Raji (cell line): ENCODE measurements at regions not wholly inside any gene's neighbourhood (a gene's known extent, or its start where the extent isn't known, plus 50 kb on each side); places are given as distances from the start of the nearest gene placed in this dataset.

Experiments
- POLR2A ChIP-seq: IDR thresholded peaks from 2 replicates; pipeline ENCODE4 v1.6.1; 2011; ENCODE audit warnings: low read depth, low read length, control low read depth; ENCODE audit not compliant: insufficient read depth

DNA sequence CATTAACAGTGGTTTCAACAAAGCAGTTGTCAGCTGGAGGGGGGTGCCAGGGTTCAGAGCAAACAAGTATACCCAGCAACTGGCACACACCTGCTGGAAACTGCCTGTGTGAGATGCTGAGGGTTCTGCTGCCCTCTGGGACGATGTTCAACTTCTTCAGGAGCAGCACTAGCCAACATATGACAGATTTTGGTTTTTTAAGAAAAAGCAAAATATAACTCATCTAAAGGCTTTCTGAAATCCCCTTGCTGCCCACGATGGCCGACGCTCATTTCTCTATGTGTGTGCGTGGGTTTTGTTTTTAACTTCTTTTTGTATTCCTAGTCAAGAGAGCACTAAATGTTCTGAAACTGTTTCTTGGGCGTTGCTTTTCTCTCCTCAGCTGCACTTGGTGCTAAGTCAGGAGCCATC is 79.9 kb downstream of the MRPL57 start:
- no peak for TF ChIP-seq POLR2A

DNA sequence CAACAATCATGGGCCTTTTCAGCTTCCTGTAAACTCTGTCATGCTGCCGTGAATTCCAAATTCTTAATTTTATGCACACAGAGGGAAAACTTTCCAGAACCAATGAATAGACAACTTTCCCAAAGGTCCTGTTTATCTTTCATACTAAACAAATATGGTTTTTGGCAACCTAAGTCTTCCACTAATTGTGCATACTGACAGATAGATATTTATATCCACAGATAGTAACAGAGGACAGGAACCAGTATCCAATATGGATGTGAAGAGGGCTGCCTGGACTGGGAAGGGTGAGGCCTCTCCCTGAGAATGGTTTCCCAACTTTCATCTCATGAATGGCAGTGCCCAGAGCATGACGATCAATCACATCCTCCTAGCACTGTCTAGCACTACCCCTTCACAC is 80.4 kb downstream of the MRPL57 start:
- TF ChIP-seq POLR2A: no peak

DNA sequence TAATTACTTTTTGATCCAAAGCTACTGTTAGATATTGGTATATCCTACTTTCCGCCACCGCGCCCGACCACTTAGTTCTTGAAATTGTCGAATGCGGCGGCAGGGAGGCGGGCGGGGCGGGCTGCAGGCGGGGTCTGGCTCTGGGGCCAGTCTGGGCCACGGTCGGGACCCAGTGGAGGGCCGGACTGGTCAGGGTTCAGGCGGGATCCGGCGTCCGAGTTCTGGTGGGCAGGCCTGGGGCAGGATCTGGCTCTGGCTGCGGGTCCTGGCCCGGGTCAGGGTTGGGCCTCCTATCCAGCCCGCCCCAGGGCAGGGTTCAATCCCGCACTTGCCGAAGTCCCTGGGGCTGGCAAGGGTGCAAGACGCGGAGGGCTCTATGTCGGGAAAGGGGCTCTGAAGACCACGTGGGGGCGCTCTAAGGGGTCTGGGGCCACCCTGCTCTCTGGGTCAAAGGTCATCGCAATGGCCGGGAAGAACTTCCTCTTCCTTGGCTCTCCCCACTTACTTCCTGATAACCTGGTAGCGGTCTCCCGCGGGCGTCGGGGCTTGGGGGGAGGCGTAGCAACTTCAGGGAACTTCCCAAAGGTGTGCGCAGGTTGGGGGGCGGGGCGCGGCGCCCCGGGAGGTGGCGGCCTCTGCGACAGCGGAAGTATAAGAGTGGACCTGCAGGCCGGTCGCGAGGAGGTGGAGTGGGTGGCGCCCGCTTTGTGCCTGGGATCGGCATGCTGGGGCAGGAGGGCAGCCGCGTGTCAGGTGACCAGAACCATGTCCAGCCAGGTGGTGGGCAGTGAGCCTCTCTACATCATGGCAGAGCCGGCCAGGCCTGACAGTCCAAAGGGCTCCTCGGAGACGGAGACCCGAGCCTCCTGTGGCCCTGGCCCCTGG is 83.4 kb downstream of the MRPL57 start:
- TF ChIP-seq POLR2A: no peak

DNA sequence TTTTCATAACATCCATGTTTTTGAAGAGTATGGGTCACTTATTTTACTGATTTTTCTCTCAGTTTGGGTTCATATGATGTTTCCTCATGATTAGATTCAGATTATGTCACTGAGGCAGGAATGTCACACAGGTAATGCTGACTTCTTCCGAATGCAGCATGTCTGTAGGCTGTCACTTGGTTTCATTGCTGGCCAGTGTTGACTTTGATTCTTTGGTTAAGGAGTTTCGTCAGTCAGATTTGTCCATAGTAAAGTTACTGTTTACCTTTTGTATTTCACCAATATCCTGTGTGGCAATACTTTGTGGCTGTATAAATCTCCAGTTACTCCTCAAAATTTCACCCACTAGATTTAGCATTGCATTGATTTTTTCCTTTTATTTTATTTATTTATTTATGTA is 105.6 kb downstream of the MRPL57 start:
- TF ChIP-seq POLR2A: no peak

DNA sequence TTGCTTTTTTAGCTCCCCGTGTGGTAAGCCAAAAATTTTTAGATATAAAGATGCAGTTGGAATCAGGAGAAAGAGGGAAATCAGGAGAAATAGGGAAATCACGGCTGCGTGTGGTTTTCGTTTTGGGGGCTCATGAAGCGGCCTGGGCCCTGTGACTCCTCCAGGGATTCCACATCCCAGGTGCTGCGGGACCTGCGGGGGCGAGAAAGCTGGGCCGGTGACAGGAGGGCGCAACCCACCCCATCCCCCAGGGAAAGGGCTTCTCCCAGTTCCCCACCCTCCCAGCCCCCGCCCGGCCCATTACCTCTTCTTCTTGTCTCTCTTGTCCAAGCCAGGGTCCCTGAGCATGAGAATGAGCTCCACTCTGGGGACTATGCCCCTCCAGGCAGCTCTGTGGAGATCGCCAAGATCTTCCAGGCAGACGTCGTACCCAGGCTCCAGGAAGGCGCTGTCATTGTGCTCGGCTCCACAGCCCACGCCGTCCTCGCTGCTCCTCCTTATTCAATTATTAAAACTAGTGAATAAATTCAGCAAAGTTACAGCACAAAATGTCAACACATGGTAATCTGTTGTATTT is 111.0 kb downstream of the MRPL57 start:
- no peak for TF ChIP-seq POLR2A

DNA sequence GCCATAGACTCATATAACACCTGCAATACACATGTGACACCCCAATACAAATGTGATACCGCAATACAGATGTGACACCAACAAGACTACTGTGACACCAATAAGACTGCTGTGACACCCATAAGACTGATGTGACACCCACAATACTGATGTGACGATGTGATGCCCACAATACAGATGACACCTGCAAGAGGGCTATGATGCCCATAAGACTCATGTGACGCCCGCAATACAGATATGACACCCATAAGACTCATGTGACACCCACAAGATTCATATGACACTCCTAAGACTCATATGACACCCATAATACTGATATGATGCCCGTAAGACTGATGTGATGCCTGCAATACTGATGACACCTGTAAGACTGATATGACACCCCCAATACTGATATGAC is 113.0 kb downstream of the MRPL57 start:
- TF ChIP-seq POLR2A: no peak

DNA sequence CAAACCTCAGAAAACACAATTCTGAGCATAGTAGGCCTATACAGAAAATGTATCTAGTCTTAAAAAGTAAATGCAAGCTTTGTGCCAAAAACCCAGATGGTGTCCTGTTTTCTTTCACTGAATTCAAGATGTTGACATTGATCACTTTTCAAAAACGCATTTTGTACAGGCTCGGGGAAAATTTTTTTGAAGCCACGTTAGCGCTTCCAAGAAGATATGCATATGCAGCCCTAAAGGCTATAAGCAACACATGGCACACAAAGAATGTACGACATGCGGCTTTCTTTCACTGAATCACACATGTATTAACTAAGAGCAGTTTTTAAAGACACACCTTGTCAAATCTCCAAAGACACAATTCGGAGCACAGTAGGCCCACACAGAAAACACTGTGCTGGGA is 115.4 kb downstream of the MRPL57 start:
- TF ChIP-seq POLR2A: no peak

DNA sequence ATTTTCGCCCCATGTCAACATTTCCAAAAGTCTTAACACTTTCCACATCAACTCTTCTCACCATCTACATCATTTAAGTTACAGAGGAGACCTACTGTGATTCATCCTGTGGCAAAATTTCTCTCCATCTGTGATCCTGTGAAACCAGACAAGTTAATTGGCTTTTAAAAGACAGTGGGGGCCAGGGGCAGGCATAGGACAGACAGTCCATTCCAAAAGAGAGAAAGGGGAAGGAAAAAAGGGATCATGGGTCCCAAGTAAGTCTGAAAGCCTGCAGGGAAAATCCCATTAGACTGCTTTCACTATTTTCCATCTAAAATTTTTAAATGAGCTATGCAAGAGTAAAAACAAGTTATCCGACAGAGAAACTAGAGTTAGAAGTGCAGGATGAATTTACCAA is 121.0 kb downstream of the MRPL57 start:
- TF ChIP-seq POLR2A: no peak

DNA sequence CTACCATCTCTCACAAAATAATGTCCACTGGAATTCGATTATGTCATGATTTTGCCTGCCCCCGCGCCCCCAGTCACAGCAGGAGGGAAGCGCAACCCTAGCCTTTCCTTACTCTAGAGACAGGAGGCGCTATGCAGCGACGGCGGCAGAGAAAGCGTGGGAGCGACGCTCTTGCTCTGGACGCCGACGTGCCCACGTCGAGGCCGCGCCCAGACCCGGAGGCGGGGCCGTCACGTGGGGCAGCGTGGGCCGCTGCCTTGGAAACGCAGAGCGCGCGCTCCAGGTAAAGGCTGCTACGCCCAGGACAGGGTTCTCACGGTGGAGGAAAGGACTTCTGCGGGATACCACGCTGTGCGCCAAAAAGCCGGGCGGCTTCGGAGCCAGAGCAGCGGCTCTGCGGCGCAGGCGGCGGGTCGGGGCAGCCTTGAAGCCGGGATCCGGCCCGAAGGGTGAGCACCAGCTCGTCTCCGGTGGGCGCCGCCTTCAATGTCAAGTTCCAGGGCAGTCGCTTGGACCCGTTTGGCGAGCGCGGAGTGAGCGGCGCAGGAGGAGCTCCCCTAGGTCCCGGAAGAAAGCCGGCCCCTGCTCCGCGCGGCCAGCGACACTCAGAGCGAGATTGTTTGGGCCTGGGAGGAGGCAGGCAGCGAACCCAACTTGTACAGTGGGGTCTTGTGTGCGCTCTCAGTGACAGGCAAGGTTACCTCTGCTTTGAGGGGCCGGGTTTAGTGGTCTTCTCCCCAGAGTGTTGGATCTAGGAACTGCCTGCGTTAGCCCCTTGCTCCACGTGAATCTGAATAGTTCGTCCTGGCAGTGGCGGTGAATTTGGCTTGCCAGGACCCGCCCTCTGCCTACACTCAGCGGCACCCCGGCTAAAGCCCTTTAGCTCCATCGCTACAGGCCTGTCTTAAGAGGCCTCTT is 121.7 kb downstream of the MRPL57 start:
- peak; percentile 72 for TF ChIP-seq POLR2A

DNA sequence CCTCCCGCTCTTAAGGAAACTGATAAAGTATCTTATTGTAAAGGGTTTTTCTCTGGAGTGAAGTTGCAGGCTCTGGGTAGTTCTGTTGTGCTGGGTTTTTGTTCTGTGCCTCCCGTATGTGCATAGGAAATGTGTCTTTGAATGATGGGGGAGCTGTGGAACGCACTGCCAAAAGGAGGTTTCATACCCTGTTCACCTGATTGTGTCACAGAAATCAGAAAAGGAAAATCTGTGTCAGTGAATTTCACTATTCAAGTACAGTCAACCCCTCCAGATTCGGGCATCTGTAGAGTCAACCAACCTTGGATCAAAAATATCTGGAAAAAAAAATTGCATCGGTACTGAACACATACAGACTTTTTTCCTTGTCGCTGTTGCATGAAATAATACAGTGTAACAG is 127.8 kb downstream of the MRPL57 start:
- no peak for TF ChIP-seq POLR2A

DNA sequence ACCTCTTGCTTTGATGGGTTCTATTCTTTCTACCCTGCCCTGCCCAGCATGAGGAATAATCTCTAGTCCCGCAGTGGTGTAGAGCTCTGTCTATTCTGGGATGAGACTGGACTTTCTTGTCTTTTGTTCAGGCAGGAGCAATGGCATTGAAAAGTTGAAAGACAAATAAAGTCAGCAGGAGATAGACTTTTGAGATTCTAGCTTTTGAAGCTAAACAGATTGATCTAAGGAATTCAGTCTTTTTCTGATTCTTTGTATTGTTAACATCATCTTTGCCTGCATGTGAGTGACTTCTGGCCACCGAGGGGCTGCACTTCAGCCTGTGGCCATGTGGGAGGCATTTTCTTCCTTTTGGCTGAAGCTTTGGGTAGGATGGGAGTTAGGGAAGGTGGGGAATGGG is 132.4 kb downstream of the MRPL57 start:
- TF ChIP-seq POLR2A: no peak

DNA sequence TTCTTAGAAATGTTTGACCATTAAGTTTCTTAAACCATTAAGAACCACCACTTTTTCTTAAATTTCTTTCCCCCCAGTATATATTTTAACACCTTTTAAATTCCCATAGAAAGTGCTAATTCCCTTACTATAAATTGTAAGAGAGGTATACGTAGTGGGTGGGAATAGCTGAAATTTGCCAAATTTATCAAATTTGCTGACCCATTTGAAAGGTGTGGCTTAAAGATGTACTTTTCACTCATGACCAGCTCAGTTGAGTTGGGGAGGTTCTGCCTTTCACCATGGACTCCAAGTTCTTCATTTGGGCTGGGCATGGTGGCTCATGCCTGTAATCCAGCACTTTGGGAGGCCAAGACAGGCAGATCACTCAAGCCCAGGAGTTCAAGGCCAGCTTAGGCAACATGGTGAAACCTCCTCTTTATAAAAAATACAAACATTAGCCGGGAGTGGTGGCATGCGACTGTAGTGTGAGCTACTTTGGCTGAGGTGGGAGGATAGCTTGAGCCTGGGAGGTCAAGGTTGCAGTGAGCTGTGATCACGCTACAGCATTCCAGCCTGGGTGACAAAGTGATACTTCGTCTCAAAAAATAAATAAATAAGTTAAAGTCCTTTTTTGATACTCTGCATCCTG is 133.2 kb downstream of the MRPL57 start:
- TF ChIP-seq POLR2A: no peak

DNA sequence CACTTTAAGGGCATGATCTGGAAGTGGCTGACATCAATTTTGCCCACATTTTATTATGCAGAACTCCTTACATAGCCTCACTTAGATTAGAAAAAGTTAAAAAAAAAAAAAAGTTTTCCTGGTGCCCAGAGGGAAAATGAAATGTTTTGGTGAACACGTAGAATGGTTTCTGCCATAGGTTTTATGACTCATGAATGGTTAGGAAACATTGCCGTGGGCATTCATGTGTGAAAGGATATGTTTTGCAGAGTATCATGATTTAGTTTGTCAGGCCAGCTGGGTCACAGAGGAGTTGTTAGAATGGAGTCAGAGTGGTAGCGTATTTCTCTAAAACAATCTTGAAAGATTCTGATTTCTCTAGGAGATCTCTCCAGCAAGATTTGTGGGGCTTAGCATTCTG is 133.8 kb downstream of the MRPL57 start:
- no peak for TF ChIP-seq POLR2A

DNA sequence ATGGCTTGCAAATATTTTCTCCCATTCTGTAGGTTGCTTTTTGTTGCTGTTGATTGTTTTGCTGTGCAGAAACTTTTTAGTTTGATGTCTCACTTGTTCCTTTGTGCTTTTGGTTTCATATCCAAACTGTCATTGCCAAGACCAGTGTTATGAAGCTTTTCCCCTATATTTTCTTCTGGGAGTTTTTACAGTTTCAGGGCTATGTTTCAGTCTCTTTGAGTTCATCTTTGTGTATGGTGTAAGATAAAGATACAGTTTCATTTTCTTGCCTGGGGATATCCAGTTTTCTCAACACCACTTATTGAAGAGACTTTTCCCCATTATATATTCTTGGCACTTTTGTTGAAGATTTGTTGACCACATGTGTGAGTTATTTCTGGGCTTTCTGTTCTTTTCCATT is 139.9 kb downstream of the MRPL57 start:
- TF ChIP-seq POLR2A: no peak

DNA sequence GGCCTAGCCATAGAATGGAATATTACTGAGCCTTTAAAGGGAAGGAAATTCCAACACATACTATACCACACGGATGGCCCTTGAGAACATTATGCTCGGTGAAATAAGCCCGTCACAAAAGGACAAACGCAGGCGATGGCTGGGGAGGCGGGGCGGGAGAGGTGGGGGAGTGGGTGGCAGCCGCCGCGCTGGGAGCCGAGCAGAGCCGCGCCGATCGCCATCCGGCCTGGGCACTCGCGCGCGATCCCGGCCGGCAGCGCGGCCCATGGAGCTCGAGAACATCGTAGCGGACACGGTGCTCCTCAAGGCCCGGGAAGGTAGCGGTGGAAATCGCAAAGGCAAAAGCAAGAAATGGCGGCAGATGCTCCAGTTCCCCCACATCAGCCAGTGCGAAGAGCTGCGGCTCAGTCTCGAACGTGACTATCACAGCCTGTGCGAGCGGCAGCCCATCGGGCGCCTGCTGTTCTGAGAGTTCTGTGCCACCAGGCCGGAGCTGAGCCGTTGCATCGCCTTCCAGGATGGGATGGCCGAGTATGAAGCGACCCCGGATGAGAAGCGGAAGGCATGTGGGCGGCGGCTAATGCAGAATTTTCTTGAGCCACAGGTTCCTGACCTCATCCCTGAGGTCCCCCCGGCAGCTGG is 140.1 kb downstream of the ZDHHC20 start:
- no peak for TF ChIP-seq POLR2A
